ENCODE measurements at regions not wholly inside any gene's neighbourhood (a gene's known extent, or its start where the extent isn't known, plus 50 kb on each side); places are given as distances from the start of the nearest gene placed in this dataset.

- DNase-seq (ENCODE audit: low read depth in 1 of 2, low spot score in 1 of 2) = no peak
Measured at GRCh38 chr19:30880151-30880550, 469.1 kb downstream of the TSHZ3 start.

- DNase-seq (ENCODE audit: low read depth in 1 of 2, low spot score in 1 of 2) = no peak
Measured at GRCh38 chr19:30879736-30880135, 469.5 kb downstream of the TSHZ3 start.

GRCh38 chr19:30879225-30879624 is 470.0 kb downstream of the TSHZ3 start:
- no peak for DNase-seq (ENCODE audit: low read depth in 1 of 2, low spot score in 1 of 2)

DNA sequence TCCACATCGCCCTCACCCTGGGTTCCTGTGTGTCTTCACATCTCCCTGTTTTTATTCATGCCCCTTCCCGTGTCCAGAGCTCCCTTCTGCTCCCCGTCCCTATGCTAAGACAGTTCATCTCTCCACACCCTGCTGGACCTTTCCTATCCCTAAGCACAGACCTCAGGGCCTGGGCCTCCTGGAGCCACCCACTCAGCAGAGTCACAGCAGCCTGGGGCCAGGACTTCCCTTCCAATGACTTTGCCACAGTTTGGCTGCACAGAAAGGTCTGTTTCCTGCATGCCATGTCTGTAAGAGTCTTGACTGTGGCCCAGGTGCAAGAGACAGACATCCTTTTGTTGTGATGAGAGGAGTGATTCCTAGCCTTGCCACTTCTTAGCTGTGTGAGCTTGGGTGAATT is 470.7 kb downstream of the TSHZ3 start:
- no peak for DNase-seq (ENCODE audit: low read depth in 1 of 2, low spot score in 1 of 2)

GRCh38 chr19:30877661-30878113 is 471.5 kb downstream of the TSHZ3 start:
- DNase-seq (ENCODE audit: low read depth in 1 of 2, low spot score in 1 of 2) = no peak

GRCh38 chr19:30873691-30874090 is 475.5 kb downstream of the TSHZ3 start:
- no peak for DNase-seq (ENCODE audit: low read depth in 1 of 2, low spot score in 1 of 2)

DNA sequence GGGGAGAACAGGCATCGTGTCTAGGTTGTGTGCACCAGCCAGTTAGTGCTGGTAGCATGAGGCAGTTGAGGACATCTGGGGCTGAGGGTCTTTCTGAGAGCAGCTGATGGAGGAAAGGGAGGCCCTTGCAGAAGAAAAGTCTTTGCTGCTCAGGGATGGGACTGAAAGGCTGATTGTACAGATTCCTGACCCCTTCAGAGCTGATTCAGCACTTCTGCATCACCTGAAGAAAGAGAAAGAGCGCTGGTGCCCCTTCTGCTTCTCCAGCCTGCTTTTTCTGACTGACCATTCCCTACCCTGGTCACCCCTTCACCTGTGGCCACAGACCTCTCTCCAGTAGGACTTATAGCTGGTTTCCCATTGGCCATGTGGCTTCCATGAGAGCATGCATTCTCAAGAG is 476.2 kb downstream of the TSHZ3 start:
- DNase-seq (ENCODE audit: low read depth in 1 of 2, low spot score in 1 of 2) = no peak

DNA sequence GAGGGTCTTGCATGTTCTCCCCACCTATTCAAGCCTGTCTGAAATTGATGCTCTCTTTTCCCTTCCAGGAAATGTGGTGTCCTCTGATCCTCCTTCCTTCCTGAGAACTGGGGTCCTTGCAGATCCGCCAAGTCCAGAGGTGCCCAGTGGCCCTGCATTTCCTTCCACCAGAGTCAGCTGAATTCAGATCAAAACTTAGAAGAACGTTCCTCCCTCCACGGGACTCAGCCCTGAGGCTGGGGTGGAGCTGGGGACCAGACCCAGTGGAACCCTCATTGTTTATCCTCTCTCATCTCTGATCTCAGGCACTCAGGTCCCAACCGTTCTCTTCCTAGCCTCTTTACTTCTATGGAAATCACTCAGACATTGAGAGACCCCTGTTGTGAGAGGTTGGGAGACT is 477.3 kb downstream of the TSHZ3 start:
- no peak for DNase-seq (ENCODE audit: low read depth in 1 of 2, low spot score in 1 of 2)

DNA sequence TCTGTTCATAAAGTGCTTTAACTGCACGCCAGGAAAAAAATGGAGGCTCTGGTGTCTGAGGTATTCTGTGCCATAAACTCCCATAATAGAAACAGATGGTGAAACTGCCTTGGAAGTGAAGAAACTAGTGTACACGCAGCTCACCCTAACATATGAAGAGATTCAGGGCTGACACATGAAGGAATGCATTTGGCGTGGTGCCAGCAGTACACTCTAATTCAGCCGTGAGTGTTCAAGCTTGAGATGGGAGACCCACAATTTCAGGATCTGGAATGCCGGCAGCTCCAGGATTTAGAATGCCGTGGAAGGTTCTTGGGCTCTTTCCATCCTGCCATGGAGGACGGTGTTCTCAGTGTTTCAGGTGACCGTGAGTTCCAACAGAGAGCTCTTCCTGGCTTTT is 478.4 kb downstream of the TSHZ3 start:
- DNase-seq (ENCODE audit: low read depth in 1 of 2, low spot score in 1 of 2) = no peak

GRCh38 chr19:30865511-30865910 is 483.7 kb downstream of the TSHZ3 start:
- no peak for DNase-seq (ENCODE audit: low read depth in 1 of 2, low spot score in 1 of 2)

GRCh38 chr19:30864391-30865215 is 484.6 kb downstream of the TSHZ3 start:
- no peak for DNase-seq (ENCODE audit: low read depth in 1 of 2, low spot score in 1 of 2)

- no peak for DNase-seq (ENCODE audit: low read depth in 1 of 2, low spot score in 1 of 2)
Measured at GRCh38 chr19:30862876-30863275, 486.4 kb downstream of the TSHZ3 start.

DNA sequence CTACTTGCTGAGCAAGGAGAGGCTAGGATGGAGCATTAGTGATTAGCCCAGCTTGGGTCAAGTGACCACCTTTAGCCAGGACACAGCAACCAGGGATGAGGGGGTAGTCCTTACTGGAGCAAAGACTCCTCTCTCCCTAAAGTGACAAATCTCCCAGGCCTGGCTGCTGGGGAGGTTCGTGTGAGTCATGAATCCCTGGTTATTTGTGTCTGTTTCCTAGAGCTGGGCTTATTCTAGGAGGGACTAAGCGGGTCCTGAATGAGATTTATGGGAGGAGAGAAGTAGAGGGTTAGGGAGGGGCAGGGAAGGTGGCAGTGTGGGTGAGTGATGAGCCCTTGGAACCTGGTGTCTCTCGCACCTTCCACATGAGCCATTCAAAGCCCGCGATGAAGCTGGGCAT is 487.3 kb downstream of the TSHZ3 start:
- DNase-seq (ENCODE audit: low read depth in 1 of 2, low spot score in 1 of 2) = no peak

- no peak for DNase-seq (ENCODE audit: low read depth in 1 of 2, low spot score in 1 of 2)
Measured at GRCh38 chr19:30857966-30858490, 485.8 kb downstream of the ZNF536 start.

DNA sequence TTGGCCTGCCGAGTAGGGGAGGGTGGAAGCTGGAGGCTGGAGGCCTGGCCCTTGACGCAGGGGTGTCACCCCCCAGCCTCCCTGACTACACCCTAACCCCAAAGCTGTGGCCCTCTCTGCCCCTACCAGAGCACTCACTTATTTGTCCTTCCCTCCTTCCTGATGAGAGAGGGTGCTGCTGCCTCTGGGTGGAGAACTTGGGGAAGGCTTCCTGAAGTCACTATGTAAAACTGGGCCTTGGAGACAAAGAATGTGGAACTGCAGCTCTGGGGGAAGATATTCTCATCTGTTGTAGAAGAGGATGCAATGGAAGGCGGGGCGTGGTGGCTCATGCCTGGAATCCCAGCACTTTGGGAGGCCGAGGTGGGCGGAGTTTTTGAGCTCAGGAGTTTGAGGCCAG is 485.2 kb downstream of the ZNF536 start:
- DNase-seq (ENCODE audit: low read depth in 1 of 2, low spot score in 1 of 2) = no peak

- no peak for DNase-seq (ENCODE audit: low read depth in 1 of 2, low spot score in 1 of 2)
Measured at GRCh38 chr19:30856786-30857185, 484.6 kb downstream of the ZNF536 start.

DNA sequence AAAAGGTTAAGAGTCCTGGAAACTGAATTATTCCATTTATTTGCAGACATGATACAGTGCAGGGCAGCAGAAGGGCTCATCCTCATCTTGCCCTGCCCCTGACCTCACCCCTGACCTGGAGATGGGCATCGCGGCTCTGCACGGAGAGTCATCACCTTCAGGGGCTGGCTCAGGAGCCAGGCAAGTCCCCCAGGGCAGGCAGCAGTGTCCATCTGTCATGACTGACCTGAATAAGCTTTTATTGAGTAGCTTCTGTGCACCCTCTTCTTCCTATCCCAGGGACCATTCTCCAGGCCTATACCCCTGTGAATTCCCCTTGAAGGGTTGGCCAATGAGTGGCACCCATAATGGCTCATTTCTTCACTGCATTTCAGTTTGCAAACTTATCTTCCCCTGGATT is 484.2 kb downstream of the ZNF536 start:
- no peak for DNase-seq (ENCODE audit: low read depth in 1 of 2, low spot score in 1 of 2)

DNA sequence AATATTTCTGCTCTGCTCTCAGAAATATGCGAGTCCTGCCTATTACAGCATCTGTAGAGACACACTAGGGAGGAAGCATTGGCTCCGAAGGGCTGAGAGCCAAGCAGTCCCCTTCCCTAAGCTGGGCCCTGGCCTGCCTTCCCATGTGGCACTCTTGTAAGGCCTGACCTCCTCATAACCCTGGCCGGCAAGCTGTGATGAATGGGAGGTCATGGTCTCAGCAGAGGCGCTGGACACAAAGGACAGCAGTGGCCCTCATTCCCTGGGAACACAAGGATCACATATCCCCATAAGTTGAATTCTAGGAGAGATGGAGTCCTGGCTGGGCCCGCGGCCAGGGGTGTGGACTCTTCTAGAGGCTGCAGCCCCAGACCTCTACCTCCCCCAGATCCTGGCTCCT is 483.3 kb downstream of the ZNF536 start:
- no peak for DNase-seq (ENCODE audit: low read depth in 1 of 2, low spot score in 1 of 2)

DNA sequence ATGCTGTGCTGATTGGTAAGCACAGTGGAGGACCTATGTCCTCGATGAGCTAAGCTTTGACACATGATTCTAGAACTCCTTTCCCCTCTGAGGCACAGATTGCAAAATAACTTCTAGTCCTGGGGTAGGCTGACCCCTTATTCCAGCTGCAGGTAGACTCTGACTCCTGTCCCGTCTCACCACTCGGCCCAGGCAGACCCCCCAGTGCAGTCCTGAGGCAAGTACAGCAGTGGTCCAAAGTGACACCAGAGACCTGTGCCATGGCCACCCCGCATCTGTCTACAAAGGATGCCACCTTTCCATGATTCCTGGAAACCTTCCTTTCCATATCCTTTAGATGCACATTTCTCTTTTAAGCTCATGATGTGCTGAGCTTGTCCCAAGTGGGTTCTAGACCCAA is 482.5 kb downstream of the ZNF536 start:
- DNase-seq (ENCODE audit: low read depth in 1 of 2, low spot score in 1 of 2) = no peak

GRCh38 chr19:30854207-30854606 is 482.0 kb downstream of the ZNF536 start:
- DNase-seq (ENCODE audit: low read depth in 1 of 2, low spot score in 1 of 2) = no peak

DNA sequence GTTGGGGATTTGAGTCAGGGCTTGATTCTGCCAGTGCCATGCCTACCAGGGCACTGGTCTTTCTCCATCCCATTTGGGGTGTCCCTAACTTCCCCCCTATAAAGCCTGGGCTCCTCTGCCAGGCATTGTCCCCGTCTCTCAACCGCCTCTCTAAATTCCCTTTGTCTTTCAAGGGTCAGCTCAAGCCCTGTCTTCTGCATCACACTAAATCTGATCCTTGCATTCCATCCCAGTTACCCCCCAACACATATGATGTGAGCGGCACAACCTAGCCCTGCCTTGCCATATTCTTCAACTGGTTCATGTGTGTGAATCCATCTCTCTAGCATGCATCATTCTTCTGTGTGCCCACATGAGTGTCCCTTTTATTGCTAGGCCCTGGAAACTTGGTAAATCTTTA is 480.9 kb downstream of the ZNF536 start:
- DNase-seq (ENCODE audit: low read depth in 1 of 2, low spot score in 1 of 2) = no peak

DNA sequence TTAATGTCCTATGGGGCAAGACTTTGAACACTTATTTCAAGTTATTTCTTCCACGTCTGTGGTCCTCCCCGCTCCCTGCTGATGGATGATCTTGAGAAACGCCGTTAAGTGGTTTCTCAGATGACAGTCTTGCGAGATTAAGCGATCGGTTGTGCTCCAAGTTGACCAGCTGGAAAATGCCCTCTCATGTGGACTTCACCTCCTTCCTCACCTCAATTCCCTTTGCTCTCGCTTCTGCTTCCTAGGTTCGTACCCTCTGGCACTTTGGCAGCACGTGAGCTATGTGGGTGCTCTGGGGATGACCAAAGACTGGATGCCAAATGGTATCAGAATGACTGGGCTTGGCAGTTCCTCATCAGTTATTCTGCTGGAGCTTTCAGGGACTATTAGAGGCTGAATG is 480.0 kb downstream of the ZNF536 start:
- DNase-seq (ENCODE audit: low read depth in 1 of 2, low spot score in 1 of 2) = no peak

- DNase-seq (ENCODE audit: low read depth in 1 of 2, low spot score in 1 of 2) = no peak
Measured at GRCh38 chr19:30851646-30852045, 479.5 kb downstream of the ZNF536 start.

Data from activated CD4-positive, alpha-beta T cell treated with anti-CD3 and anti-CD28 coated beads, Interleukin-2, amount 50 U/mL, for 24 hours (primary cell).